ENCODE measurements at regions not wholly inside any gene's neighbourhood (a gene's known extent, or its start where the extent isn't known, plus 50 kb on each side); places are given as distances from the start of the nearest gene placed in this dataset.
"Not testable (repeated sequence)": the region's sequence is repeated elsewhere in the genome, so short reads cannot be mapped to it uniquely, and the experiment has no call there.

- not testable (repeated sequence) for DNase-seq (ENCODE audit: low spot score)
Observed at GRCh38 chr4:9604031-9604892, 160.0 kb downstream of the DEFB131A start.

- DNase-seq (ENCODE audit: low spot score) = not testable (repeated sequence)
Observed at GRCh38 chr4:9604893-9605190, 160.6 kb downstream of the DEFB131A start.

- no peak for DNase-seq (ENCODE audit: low spot score)
Observed at GRCh38 chr4:9608300-9608699, 164.1 kb downstream of the DEFB131A start.

- DNase-seq (ENCODE audit: low spot score) = not testable (repeated sequence)
Observed at GRCh38 chr4:9610321-9610720, 166.1 kb downstream of the DEFB131A start.

- DNase-seq (ENCODE audit: low spot score) = no peak
Observed at GRCh38 chr4:9611101-9611500, 166.9 kb downstream of the DEFB131A start.

- DNase-seq (ENCODE audit: low spot score) = not testable (repeated sequence)
Observed at GRCh38 chr4:9636411-9636810, 145.0 kb upstream of the DRD5 start.

- not testable (repeated sequence) for DNase-seq (ENCODE audit: low spot score)
Observed at GRCh38 chr4:9659678-9660077, 121.8 kb upstream of the DRD5 start.

- DNase-seq (ENCODE audit: low spot score) = not testable (repeated sequence)
Observed at GRCh38 chr4:9660955-9661354, 120.5 kb upstream of the DRD5 start.

- DNase-seq (ENCODE audit: low spot score) = not testable (repeated sequence)
Observed at GRCh38 chr4:9670725-9671124, 110.7 kb upstream of the DRD5 start.

- not testable (repeated sequence) for DNase-seq (ENCODE audit: low spot score)
Observed at GRCh38 chr4:9677357-9677756, 104.1 kb upstream of the DRD5 start.

GRCh38 chr4:9679704-9680478, 101.5 kb upstream of the DRD5 start:
- no peak for DNase-seq (ENCODE audit: low spot score)

- not testable (repeated sequence) for DNase-seq (ENCODE audit: low spot score)
Observed at GRCh38 chr4:9683174-9683573, 98.3 kb upstream of the DRD5 start.

GRCh38 chr4:9685016-9685415, 96.4 kb upstream of the DRD5 start:
- not testable (repeated sequence) for DNase-seq (ENCODE audit: low spot score)

GRCh38 chr4:9685692-9686091, 95.7 kb upstream of the DRD5 start:
- DNase-seq (ENCODE audit: low spot score) = no peak

- DNase-seq (ENCODE audit: low spot score) = not testable (repeated sequence)
Observed at GRCh38 chr4:9690636-9691237, 90.7 kb upstream of the DRD5 start.

- peak; percentile 85 for DNase-seq (ENCODE audit: low spot score)
Observed at GRCh38 chr4:9691238-9692065, 90.0 kb upstream of the DRD5 start.

- DNase-seq (ENCODE audit: low spot score) = not testable (repeated sequence)
Observed at GRCh38 chr4:9692791-9693491, 88.5 kb upstream of the DRD5 start.

- DNase-seq (ENCODE audit: low spot score) = not testable (repeated sequence)
Observed at GRCh38 chr4:9694403-9694802, 87.0 kb upstream of the DRD5 start.

- not testable (repeated sequence) for DNase-seq (ENCODE audit: low spot score)
Observed at GRCh38 chr4:9695994-9696393, 85.4 kb upstream of the DRD5 start.

GRCh38 chr4:9696561-9696960, 84.9 kb upstream of the DRD5 start:
- not testable (repeated sequence) for DNase-seq (ENCODE audit: low spot score)

- not testable (repeated sequence) for DNase-seq (ENCODE audit: low spot score)
Observed at GRCh38 chr4:9702019-9702418, 79.4 kb upstream of the DRD5 start.
